ENCODE measurements at regions not wholly inside any gene's neighbourhood (a gene's known extent, or its start where the extent isn't known, plus 50 kb on each side); places are given as distances from the start of the nearest gene placed in this dataset.

- Histone ChIP-seq H3K27ac (ENCODE audit: low read depth, low read length) (peak overlapping the region; percentile 22), H3K9me3 (ENCODE audit: control insufficient read depth, insufficient read depth, low read length) (no peaks in the 10 kb centered on the region), H3K4me3 (ENCODE audit: low read depth, low read length) (no peak overlapping the region), H3K27me3 (ENCODE audit: control insufficient read depth, insufficient read depth, low read length) (no peaks in the 10 kb centered on the region)
- ChIA-PET CTCF (interaction anchor here (1.7 kb wide), 1 partner anchor 267 kb away, joined by 4 read pairs; no protein-coding TSS in a partner anchor), POLR2A (interaction anchor here (1.7 to 1.8 kb wide), 2 partner anchors 40 to 258 kb away, joined by 8 to 11 read pairs; partner anchors contain the start of gene NECTIN3)
- TF ChIP-seq CTCF (IDR thresholded peaks at IDR 0.05; ENCODE audit: low read depth, low read length): no peak
- DNase-seq (ENCODE audit: low read depth, low spot score): no peak
Measured at GRCh38 chr3:110813541-110813940, 258.1 kb upstream of the NECTIN3 start.

DNA sequence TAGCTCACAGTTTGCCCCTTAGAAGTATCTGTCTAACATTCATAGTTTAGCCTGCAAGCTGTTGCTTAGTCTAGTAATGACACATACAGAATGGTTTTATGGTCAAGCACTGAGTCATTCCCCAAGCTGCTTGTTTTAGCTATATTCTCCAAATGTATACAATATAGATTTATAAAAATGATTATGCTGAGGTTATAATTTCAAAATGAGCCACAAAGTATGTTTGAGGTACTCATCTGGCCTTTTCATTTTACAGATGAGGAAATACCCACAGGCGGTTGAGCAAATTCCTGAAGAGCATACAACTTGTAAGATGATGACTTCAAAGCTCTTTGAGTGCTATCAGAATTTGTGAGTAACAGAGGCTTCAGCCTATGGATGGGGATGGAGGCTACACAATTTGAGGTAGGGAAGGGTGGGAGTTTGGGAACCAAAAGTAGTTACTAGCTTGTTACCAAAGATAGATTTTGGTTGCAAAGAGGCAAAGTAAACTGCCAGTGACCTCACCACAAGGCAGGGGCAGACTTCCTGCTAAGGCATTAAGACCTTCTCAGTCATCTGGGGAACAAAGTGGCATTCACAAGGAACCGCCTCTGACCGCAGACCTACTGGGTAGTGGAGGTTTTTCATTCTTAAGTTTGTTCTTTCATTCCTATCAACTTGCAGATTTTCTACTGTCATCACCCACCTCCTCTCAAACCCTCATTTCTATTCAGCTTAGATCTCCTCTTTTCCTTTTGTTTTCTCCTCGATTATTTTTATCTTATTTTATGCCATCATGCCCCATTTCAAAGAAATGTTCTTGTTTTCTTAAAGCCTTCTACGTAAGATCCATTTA lies 257.2 kb upstream of the NECTIN3 start:
- CTCF ChIA-PET: interaction anchor here (1.7 kb wide), 1 partner anchor 266 kb away, joined by 4 read pairs; no protein-coding TSS in a partner anchor
- H3K4me3 ChIP-seq (ENCODE audit: low read depth, low read length): no peak overlapping the region; the same call in 1 of the 2 replicates
- POLR2A ChIA-PET: interaction anchor here (1.1 to 1.8 kb wide), 3 partner anchors 41 to 287 kb away, joined by 3 to 11 read pairs (median 8); partner anchors contain the start of gene NECTIN3

GRCh38 chr3:110815008-110815583 lies 256.5 kb upstream of the NECTIN3 start:
- ChIA-PET CTCF (interaction anchor here (0.7 to 1.7 kb wide), 2 partner anchors 265 to 497 kb away, joined by 4 to 6 read pairs; no protein-coding TSS in a partner anchor), POLR2A (interaction anchor here (0.7 to 1.8 kb wide), 4 partner anchors 21 to 288 kb away, joined by 3 to 11 read pairs (median 6); partner anchors contain the start of gene NECTIN3)
- peak; percentile 55 for DNase-seq (ENCODE audit: low read depth, low spot score)
- peaks cover 5% of the 10 kb centered on the region for H3K9me3 ChIP-seq (ENCODE audit: control insufficient read depth, insufficient read depth, low read length)
- no peak overlapping the region for H3K4me3 ChIP-seq (ENCODE audit: low read depth, low read length)
- H3K27ac ChIP-seq (ENCODE audit: low read depth, low read length): no peak overlapping the region
- no peaks in the 10 kb centered on the region for H3K27me3 ChIP-seq (ENCODE audit: control insufficient read depth, insufficient read depth, low read length)
- no peak for TF ChIP-seq CTCF (IDR thresholded peaks at IDR 0.05; ENCODE audit: low read depth, low read length)

More for the DNA sequence above, 257.2 kb upstream of the NECTIN3 start:
- peaks cover 5% of the 10 kb centered on the region for H3K9me3 ChIP-seq (ENCODE audit: control insufficient read depth, insufficient read depth, low read length)
- TF ChIP-seq CTCF (IDR thresholded peaks at IDR 0.05; ENCODE audit: low read depth, low read length): no peak
- no peaks in the 10 kb centered on the region for H3K27me3 ChIP-seq (ENCODE audit: control insufficient read depth, insufficient read depth, low read length)
- peak; percentile 81 for DNase-seq (ENCODE audit: low read depth, low spot score)
- H3K27ac ChIP-seq (ENCODE audit: low read depth, low read length): peak overlapping the region; percentile 87

- Histone ChIP-seq H3K9me3 (ENCODE audit: control insufficient read depth, insufficient read depth, low read length) (peaks cover 5% of the 10 kb centered on the region), H3K27me3 (ENCODE audit: control insufficient read depth, insufficient read depth, low read length) (no peaks in the 10 kb centered on the region), H3K4me3 (ENCODE audit: low read depth, low read length) (no peak overlapping the region), H3K27ac (ENCODE audit: low read depth, low read length) (peak overlapping the region; percentile 11)
- no peak for DNase-seq (ENCODE audit: low read depth, low spot score)
- ChIA-PET CTCF (no interaction called here), POLR2A (no interaction called here)
- no peak for TF ChIP-seq CTCF (IDR thresholded peaks at IDR 0.05; ENCODE audit: low read depth, low read length)
Measured at GRCh38 chr3:110816008-110816407, 255.6 kb upstream of the NECTIN3 start.

DNA sequence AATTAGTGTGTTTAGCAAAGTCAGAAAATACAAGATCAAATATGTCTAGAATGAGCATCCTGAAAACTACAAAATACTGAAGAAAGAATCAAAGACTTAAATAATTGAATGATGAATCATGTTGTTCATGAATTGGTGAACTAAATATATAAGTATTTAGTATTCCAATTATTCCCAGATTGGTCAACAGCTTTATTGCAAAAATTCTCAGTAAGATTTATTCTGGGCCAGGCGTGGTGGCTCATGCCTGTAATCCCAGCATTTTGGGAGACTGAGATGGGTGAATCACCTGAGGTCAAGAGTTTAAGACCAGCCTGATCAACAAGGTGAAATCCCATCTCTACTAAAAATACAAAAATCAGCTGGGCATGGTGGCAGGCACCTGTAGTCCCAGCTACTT lies 250.0 kb upstream of the NECTIN3 start:
- ChIA-PET CTCF (no interaction called here), POLR2A (no interaction called here)
- H3K4me3 ChIP-seq (ENCODE audit: low read depth, low read length): no peak overlapping the region
- DNase-seq (ENCODE audit: low read depth, low spot score): no peak
- peaks cover 5% of the 10 kb centered on the region for H3K9me3 ChIP-seq (ENCODE audit: control insufficient read depth, insufficient read depth, low read length)
- TF ChIP-seq CTCF (IDR thresholded peaks at IDR 0.05; ENCODE audit: low read depth, low read length): no peak
- H3K27me3 ChIP-seq (ENCODE audit: control insufficient read depth, insufficient read depth, low read length): no peaks in the 10 kb centered on the region
- H3K27ac ChIP-seq (ENCODE audit: low read depth, low read length): no peak overlapping the region

Measured in AG04450 (cell line).